ENCODE measurements at regions not wholly inside any gene's neighbourhood (a gene's known extent, or its start where the extent isn't known, plus 50 kb on each side); places are given as distances from the start of the nearest gene placed in this dataset.
A peak's percentile ranks its signal among the peaks of the same experiment; 100 is the strongest.

- no peaks in the 10 kb centered on the region for H3K9me3 ChIP-seq
- no peak for TF ChIP-seq POLR2A (IDR thresholded peaks at IDR 0.05)
- TF ChIP-seq, protein P1, sequence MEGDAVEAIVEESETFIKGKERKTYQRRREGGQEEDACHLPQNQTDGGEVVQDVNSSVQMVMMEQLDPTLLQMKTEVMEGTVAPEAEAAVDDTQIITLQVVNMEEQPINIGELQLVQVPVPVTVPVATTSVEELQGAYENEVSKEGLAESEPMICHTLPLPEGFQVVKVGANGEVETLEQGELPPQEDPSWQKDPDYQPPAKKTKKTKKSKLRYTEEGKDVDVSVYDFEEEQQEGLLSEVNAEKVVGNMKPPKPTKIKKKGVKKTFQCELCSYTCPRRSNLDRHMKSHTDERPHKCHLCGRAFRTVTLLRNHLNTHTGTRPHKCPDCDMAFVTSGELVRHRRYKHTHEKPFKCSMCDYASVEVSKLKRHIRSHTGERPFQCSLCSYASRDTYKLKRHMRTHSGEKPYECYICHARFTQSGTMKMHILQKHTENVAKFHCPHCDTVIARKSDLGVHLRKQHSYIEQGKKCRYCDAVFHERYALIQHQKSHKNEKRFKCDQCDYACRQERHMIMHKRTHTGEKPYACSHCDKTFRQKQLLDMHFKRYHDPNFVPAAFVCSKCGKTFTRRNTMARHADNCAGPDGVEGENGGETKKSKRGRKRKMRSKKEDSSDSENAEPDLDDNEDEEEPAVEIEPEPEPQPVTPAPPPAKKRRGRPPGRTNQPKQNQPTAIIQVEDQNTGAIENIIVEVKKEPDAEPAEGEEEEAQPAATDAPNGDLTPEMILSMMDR (IDR thresholded peaks at IDR 0.05) = no peak
- H3K36me3 ChIP-seq = no peaks in the 10 kb centered on the region
- no peak overlapping the region for H3K4me3 ChIP-seq
- peak in 1 of 3 donors; percentile 23 for DNase-seq
- no peaks in the 10 kb centered on the region for H3K4me1 ChIP-seq
- H3K27ac ChIP-seq = no peak overlapping the region
- H3K27me3 ChIP-seq = no peaks in the 10 kb centered on the region
Measured at GRCh38 chr11:71145368-71145767, 107.0 kb downstream of the SHANK2 start.

GRCh38 chr11:71144736-71145135 is 107.6 kb downstream of the SHANK2 start:
- H3K4me3 ChIP-seq = no peak overlapping the region
- H3K9me3 ChIP-seq = no peaks in the 10 kb centered on the region
- no peaks in the 10 kb centered on the region for H3K36me3 ChIP-seq
- TF ChIP-seq, protein P1 (IDR thresholded peaks at IDR 0.05) = no peak
- TF ChIP-seq POLR2A (IDR thresholded peaks at IDR 0.05) = no peak
- no peaks in the 10 kb centered on the region for H3K27me3 ChIP-seq
- H3K27ac ChIP-seq = no peak overlapping the region
- H3K4me1 ChIP-seq = no peaks in the 10 kb centered on the region
- DNase-seq = no peak

- Histone ChIP-seq H3K27me3 (no peaks in the 10 kb centered on the region), H3K4me1 (no peaks in the 10 kb centered on the region), H3K9me3 (no peaks in the 10 kb centered on the region), H3K36me3 (no peaks in the 10 kb centered on the region), H3K4me3 (no peak overlapping the region), H3K27ac (no peak overlapping the region)
- TF ChIP-seq, protein P1 (IDR thresholded peaks at IDR 0.05) = no peak
- no peak for TF ChIP-seq POLR2A (IDR thresholded peaks at IDR 0.05)
- no peak for DNase-seq
Measured at GRCh38 chr11:71144010-71144409, 108.4 kb downstream of the SHANK2 start.

DNA sequence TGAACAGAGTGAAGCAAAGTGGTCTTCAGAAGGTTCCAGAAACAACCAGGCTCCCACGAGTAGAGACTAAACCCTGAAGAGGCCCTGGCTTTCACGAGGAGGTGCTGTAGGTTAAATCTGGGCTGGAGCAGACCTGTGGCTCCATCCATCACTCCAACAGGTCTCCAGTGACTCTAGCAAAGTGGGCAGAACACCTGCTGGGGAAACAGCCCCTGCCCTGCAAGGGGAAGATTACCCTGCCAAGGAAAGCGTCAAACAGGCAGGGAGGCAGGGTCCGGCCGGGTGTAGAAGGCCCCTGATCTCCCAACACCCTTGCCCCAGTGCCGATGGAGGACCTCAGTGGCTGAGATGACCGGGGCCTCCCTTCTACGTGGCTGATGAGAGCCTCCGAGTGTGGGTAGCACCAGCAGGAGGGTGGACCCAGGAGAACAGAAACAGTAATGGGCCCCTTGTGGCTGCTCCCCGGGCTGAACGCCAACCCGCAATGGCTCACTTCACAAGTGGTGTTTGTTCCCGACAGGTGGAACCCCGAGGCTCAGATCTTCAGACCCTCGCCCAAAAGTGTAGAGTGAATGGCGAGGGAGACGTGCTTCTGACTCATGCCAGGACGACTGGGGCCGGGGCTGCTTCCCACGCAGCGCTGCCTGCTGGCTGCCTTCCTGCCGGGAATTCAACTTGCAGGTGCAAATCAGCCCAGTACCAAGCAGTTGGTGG is 112.0 kb downstream of the SHANK2 start:
- TF ChIP-seq POLR2A (IDR thresholded peaks at IDR 0.05) = no peak
- TF ChIP-seq, protein P1 (IDR thresholded peaks at IDR 0.05) = no peak
- no peak for DNase-seq
- no peaks in the 10 kb centered on the region for H3K27me3 ChIP-seq
- H3K4me3 ChIP-seq = no peak overlapping the region
- H3K36me3 ChIP-seq = no peaks in the 10 kb centered on the region
- H3K27ac ChIP-seq = no peak overlapping the region
- H3K9me3 ChIP-seq = no peaks in the 10 kb centered on the region
- H3K4me1 ChIP-seq = no peaks in the 10 kb centered on the region

- H3K4me3 ChIP-seq = no peak overlapping the region
- H3K36me3 ChIP-seq = no peaks in the 10 kb centered on the region
- H3K27me3 ChIP-seq = no peaks in the 10 kb centered on the region
- H3K27ac ChIP-seq = no peak overlapping the region
- TF ChIP-seq, protein P1 (IDR thresholded peaks at IDR 0.05) = no peak
- no peak for DNase-seq
- H3K4me1 ChIP-seq = no peaks in the 10 kb centered on the region
- no peaks in the 10 kb centered on the region for H3K9me3 ChIP-seq
Measured at GRCh38 chr11:71139516-71140205, 112.7 kb downstream of the SHANK2 start.
